ENCODE measurements at regions not wholly inside any gene's neighbourhood (a gene's known extent, or its start where the extent isn't known, plus 50 kb on each side); places are given as distances from the start of the nearest gene placed in this dataset.

DNA sequence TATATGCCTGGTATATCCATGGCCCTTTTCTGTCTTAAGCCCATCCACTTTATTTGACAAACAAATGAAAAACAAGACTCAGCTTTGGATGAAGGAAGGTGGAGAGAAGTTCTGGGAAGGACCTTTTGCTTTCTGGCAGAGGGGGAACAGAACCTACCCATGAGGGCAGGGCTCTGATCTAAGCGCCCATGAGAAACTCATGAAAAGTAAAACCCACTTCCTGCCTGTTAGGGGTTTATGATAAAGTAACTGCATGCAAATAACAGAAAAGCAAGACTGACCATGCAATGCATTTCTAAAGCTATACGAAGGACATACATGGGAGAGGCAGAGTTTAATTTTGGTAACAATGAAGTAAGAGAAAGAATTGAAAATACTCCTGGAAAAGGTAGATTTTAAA is 181.9 kb upstream of the ADRA1B start:
- no peaks in the 10 kb centered on the region for H3K27me3 ChIP-seq
- no peak for TF ChIP-seq CTCF (IDR thresholded peaks at IDR 0.05)
- intact Hi-C loops (cut with DNase I; ENCODE audit: low total_unique reads) = no loop called here
- no peaks in the 10 kb centered on the region for H3K9me3 ChIP-seq
- DNase-seq = no peak
- no peak overlapping the region for H3K4me3 ChIP-seq
- H3K27ac ChIP-seq = no peak overlapping the region
- no peaks in the 10 kb centered on the region for H3K36me3 ChIP-seq
- peaks cover 0 to 11% (median 5%) of the 10 kb centered on the region in 4 donors for H3K4me1 ChIP-seq

DNA sequence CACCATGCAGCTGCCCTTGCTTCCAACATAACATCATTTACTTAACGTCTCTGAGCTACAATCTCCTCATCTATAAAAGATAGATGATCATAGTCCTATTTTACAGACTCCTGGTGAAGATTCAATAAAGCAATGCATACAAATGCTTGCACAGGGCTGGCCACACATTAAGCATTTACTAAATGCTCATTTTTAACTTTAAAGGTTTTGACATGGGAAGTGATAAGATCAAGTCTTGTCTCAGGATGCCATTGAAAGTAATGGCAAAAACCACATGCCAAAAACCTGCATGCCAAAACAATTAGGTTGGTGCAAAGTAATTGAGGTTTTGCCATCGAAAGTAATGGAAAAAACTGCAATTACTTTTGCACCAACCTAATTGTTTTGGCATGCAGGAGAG is 181.2 kb upstream of the ADRA1B start:
- no peak overlapping the region for H3K4me3 ChIP-seq

DNA sequence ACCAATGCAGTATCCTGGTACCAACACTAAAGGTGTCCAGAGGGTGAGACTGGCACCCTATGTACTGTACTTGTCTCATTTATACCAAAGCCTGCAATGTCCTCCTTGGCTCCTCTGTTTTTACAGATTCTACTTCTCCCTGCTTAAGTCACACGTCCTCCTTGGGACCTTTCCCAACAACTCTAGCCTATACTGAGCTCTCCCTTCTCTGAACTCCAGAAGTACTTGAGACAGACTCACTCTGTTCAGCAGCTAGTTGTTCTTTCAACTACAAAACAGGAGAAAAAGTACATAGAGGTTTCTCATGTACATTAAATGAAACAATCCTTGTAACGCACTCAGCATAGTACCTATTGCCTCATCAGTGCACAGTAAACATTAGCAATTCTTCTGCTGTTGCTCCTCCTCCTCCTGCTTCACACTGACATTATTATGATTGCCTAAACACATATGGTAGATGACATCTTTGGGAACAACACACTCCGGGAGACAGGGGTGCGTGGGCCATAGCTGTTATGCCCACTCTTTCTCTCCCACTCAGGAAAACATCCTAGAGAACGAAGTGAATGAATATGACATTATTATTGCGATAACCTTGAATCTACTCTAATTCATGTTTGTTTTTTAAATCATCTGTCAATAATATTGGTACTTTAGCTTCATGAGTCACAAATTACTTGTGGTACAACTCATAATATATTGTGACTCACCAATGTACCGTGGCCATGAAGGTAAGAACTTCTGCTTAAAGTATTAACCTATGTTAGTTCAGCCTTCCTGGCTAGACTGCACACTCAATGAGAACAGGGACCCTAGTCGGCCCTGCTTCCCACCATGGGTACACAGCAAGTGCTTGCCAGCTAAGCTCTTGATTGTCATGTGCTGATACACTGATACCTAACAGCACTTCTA is 180.3 kb upstream of the ADRA1B start:
- H3K36me3 ChIP-seq = no peaks in the 10 kb centered on the region
- peaks cover 0 to 11% (median 5%) of the 10 kb centered on the region in 4 donors for H3K4me1 ChIP-seq
- no peak overlapping the region for H3K27ac ChIP-seq
- intact Hi-C loops (cut with DNase I; ENCODE audit: low total_unique reads) = no loop called here
- TF ChIP-seq CTCF (IDR thresholded peaks at IDR 0.05) = no peak
- DNase-seq = no peak
- H3K4me3 ChIP-seq = no peak overlapping the region
- no peaks in the 10 kb centered on the region for H3K9me3 ChIP-seq
- H3K27me3 ChIP-seq = no peaks in the 10 kb centered on the region

More for the DNA sequence above, 181.2 kb upstream of the ADRA1B start:
- intact Hi-C loops (cut with DNase I; ENCODE audit: low total_unique reads) = no loop called here
- H3K27me3 ChIP-seq = no peaks in the 10 kb centered on the region
- H3K27ac ChIP-seq = no peak overlapping the region
- no peak for DNase-seq
- TF ChIP-seq CTCF (IDR thresholded peaks at IDR 0.05) = no peak
- H3K4me1 ChIP-seq = peaks cover 0 to 11% (median 5%) of the 10 kb centered on the region in 4 donors
- H3K9me3 ChIP-seq = no peaks in the 10 kb centered on the region
- H3K36me3 ChIP-seq = no peaks in the 10 kb centered on the region

DNA sequence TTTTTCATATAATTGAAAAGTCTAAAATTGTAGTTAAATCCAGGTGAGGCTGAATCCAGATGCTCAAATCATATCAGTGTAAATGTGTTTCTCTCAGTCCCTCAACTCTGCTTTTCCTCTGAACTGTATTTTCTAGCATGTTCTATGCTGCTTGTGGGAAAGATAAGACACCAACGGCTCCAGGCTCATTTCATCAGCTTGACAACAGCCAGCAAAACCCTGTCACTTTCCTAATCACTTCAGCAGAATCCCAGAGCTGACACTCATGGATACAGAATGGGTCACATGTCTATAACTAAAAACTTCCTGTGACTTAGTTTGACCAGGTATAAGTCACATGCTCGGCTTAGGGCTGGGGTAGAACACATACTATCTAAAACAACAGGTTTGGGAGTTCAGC is 179.4 kb upstream of the ADRA1B start:
- Histone ChIP-seq H3K27me3 (no peaks in the 10 kb centered on the region), H3K9me3 (no peaks in the 10 kb centered on the region), H3K4me3 (no peak overlapping the region), H3K4me1 (peaks cover 0 to 11% (median 5%) of the 10 kb centered on the region in 4 donors), H3K27ac (no peak overlapping the region), H3K36me3 (no peaks in the 10 kb centered on the region)
- intact Hi-C loops (cut with DNase I; ENCODE audit: low total_unique reads) = no loop called here
- TF ChIP-seq CTCF (IDR thresholded peaks at IDR 0.05) = no peak
- no peak for DNase-seq

DNA sequence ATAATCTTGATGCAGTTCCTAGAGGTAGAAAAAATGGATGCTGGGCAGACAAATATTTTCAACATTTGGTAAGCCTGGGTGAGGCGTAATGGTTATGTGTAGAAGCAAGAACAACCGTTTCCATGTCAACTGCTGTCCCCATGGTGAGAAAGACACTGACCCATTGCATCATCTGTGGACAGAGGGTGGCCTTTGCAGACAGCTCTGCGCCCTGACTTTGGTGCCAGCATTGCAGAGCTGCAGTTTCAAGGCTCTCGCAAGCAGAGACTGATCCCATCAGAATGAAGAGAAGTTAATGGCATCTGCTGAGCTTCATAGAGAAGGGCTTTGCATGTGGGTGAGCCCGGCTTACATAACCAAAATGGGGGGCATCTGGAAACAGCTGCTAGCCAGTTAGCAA is 179.0 kb upstream of the ADRA1B start:
- H3K27ac ChIP-seq = no peak overlapping the region
- no peaks in the 10 kb centered on the region for H3K27me3 ChIP-seq
- H3K36me3 ChIP-seq = no peaks in the 10 kb centered on the region
- peak; percentile 24 to 68 for DNase-seq
- intact Hi-C loops (cut with DNase I; ENCODE audit: low total_unique reads) = no loop called here
- no peak overlapping the region for H3K4me3 ChIP-seq
- TF ChIP-seq CTCF (IDR thresholded peaks at IDR 0.05) = no peak
- H3K9me3 ChIP-seq = no peaks in the 10 kb centered on the region
- peaks cover 0 to 11% (median 5%) of the 10 kb centered on the region in 4 donors for H3K4me1 ChIP-seq
